Putamen (tissue), 1 donor: ENCODE measurements at regions not wholly inside any gene's neighbourhood (a gene's known extent, or its start where the extent isn't known, plus 50 kb on each side); places are given as distances from the start of the nearest gene placed in this dataset.

Experiments used
- DNase-seq: peaks from one replicate; pipeline ENCODE4 v3.0.0-alpha.2; 2016; ENCODE audit warnings: low spot score

DNA sequence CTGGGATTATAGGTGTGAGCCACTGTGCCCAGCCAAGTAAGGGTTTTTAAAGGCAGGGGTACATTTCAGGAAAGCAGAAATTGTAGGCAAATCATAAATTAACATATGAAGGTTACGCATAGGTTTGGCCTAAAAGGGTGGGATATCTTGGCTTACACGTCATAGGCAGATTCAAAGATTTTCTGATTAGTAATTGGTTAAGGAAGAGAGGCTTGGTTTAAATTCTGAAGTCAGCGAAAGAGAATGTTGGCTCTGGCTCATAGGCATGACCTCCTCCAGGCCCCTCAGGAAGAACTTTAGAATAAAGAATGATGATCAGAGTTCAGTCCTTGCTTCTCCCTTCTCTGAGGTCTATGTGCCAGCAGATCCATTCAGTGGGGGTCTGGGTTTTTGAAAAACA is 124.8 kb upstream of the RBBP6 start:
- no peak for DNase-seq

DNA sequence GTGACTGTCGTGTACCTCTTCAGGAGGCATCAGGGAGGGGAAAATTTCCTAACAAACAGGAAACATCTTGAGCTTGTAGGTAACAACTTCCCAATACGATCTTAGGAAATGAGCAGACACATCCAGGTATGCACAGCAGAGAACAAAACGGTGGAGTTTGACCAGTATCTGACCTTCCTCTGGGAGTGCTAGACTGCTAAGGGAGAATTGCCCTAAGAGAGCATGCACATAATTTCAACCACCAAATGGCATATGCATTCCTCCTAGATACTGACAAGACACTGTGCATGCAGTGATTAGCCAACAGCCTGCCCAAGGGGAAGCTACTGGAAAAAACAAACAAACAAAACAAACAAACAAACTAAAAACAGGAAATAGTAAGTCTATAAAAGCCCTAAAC is 120.6 kb upstream of the RBBP6 start:
- no peak for DNase-seq

DNA sequence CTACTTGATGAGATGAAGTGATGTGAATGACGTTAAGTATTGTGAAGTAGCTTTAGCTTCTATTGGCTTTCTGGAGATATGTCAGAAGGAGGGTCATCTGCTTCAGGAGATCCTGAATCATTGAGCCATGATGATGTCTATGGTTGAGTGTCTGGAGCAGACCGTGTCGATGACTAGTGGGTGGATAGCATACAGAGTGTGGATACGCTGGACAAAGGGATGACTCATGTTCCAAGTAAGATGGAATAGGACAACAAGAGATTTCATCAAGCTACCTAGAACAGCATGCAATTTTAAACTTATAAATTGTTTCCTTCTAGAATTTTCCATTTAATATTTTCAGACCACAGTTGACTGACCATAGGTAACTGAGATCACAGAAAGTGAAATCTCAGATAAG is 116.1 kb upstream of the RBBP6 start:
- DNase-seq: no peak

- DNase-seq: no peak
These were observed 115.0 kb upstream of the RBBP6 start for GRCh38 chr16:24424364-24424763.

GRCh38 chr16:24427840-24428239 is 111.5 kb upstream of the RBBP6 start:
- DNase-seq: no peak

DNA sequence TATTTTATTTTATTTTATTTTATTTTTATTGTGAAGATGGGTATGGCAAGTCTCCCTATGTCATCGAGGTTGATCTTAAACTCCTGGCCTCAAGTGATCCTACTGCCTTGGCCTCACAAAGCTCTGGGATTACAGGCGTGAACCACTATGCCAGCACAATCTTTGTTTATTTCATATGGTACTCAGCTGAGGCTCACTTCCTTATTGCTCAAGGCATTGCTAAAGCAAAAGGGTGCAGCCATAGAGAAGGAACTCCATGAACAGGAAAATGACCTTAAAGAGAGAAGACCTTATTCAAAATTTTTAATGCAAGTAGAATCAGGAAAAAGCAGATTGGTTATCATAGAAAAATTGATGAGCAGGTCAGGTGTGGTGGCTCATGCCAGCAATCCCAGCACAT is 110.6 kb upstream of the RBBP6 start:
- no peak for DNase-seq

DNA sequence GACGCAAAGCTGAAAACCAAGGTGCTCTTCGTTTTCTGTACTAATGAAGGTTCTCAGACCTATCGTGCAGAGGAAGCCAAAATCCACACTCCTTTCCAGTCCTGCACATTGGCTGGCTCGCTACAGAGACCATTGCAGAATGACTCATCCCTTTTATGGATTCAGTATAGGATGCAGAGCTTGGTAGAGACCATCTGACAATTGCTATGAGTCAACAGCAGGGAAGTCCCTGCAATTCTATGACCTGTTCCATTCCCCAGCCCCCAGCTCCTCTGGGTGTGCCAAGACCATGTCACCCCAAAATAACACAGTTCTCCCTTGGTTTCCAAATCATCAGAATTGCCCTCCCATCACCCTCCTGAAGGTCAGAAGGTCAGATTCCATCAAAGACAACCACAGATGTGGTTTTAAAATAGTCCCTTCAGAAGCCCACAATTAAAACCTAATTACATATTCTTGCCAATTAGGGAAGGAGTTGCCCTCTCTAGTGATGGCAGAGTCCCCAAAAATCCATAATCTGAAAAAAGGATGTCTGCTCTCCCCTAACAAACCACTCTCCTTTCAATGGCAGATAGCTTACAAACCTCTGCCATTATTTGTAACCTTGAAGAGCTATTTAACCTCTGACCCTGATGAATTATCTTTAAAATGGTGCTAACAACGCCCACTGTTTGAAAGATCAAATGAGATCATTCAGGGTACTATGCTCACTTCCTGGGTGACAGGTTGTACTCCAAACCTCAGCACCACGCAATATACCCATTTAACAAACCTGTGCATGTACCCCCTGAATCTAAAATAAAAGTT is 108.2 kb upstream of the RBBP6 start:
- no peak for DNase-seq

DNA sequence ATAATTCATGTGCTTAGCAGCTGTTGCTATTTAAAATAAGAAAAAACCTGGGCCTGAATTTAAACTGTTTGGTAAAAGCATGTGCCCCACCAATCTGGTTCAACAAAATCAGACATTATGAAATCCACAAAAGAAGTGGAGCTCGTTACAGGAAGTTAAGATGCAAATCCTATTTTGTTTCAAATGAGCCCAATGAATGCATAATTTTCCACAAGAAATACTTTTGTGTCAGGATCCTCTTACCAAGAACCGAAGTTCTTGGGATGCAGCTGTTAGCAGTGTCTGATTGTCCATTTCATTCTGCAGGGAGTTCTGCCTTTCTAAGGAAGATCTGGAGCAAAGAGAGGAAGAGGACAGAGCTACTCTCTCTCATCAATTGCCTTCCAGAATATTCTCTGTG is 105.7 kb upstream of the RBBP6 start:
- DNase-seq: no peak

DNA sequence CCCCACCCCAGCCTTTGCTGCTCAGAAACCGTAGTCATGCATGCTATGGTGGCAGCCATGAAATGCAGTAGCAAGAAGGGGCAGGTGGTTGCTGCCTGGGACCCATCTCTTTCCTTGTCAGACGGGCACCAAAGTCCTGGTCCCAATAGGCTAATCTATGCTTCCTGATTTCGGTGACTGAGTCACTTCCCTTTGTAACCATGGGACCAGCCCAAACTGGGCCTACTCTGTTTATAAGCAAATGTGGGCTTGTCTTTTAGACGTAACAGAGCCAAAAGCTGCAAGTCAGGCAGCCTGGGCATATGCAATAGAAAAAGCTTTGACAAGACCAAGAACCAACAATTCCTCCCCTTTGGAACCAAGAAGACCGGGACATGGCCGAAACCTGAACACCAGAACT is 99.1 kb upstream of the RBBP6 start:
- no peak for DNase-seq

GRCh38 chr16:24442631-24443030 is 96.7 kb upstream of the RBBP6 start:
- DNase-seq: no peak

GRCh38 chr16:24445216-24445615 is 94.2 kb upstream of the RBBP6 start:
- DNase-seq: no peak

DNA sequence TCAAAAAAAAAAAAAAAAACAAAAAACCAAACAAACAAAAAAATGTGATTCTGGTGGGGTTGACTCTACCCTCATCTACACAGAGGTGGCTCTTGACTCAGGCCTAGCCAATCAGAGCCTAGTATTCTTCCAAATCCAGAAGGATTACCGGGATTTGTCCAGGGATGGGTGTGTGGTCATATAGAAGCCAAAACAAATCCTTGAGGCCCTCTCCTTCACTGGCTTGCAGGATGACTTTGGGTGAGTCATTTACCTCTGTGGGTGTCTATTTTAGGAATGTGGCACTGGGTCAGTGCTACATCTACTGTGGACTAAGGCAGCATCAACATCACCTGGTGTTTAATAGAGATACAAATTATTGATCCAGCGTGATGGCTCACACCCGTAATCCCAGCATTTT is 93.2 kb upstream of the RBBP6 start:
- DNase-seq: no peak

DNA sequence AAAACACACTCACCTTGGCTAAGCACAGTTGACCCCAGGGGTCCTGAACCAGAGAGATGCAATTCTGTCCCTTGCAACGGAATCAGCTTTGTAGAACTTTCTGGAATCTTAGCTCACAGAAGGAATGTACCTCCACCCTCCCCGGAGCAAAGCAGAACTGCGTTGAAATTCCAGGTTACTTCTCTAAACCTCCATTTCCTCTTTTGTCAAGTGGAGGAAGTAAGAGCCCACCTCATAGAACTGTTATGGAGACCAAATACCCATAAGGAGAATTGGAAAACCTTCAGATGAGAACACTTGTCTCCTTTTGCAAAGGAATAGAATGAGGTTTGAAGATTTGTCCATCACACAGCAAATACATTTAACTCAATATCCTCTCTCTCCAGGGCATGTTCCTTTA is 86.6 kb upstream of the RBBP6 start:
- no peak for DNase-seq

DNA sequence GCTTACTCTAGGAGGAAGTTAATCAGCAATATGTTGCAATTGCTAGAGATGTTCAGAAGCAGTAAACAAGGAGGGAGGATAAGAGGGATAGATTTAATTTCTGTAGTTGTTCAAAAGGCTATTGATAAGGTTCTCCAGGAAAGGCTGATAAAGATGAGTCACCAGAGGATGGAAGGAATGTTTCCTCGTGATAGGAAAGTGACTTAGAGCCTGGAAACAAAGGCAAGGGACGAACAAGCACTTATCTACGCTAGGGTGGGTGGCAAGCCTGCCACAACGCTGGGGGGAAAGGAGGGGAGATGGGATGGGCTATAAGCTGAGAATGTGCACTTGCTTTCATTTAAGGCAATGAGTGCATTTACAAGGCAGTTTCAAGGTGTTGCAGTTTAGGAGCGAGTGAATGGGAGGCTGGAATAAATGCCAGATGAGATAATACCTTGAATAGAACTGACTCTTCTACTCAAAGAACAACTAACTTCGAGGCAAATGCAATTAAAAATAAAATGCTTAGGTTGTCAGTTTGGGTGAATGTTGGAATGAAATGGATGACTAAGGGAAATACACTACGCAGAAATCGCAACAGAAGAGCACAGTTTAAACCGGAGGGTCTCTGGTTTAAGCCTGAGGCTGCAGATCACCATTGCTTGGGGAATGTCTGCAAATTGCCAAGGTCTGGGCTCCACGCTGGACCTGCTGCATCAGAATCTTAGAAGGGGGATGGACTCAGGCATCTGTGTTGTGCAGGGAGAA is 76.0 kb upstream of the RBBP6 start:
- no peak for DNase-seq

GRCh38 chr16:24471561-24472350 is 67.6 kb upstream of the RBBP6 start:
- DNase-seq: peak; percentile 10

- DNase-seq: no peak
These were observed 61.9 kb upstream of the RBBP6 start for GRCh38 chr16:24477492-24477891.

GRCh38 chr16:24478401-24478800 is 61.0 kb upstream of the RBBP6 start:
- DNase-seq: no peak

GRCh38 chr16:24482681-24483202 is 56.6 kb upstream of the RBBP6 start:
- DNase-seq: no peak

- DNase-seq: no peak
These were observed 51.3 kb upstream of the RBBP6 start for GRCh38 chr16:24488045-24488444.
